Upper lobe of left lung (tissue), 6 donors: ENCODE measurements at regions not wholly inside any gene's neighbourhood (a gene's known extent, or its start where the extent isn't known, plus 50 kb on each side); places are given as distances from the start of the nearest gene placed in this dataset.
A peak's percentile ranks its signal among the peaks of the same experiment; 100 is the strongest.

Source experiments
- ATAC-seq, 2 donors: fragments of 200-7000 bp; cut with Tn5 transposase; one replicate each; pipeline ENCODE4 v1.9.1; 2022; ENCODE audit warnings: mild to moderate bottlenecking in 2 of 2, moderate library complexity in 2 of 2; ENCODE audit not compliant: low FRiP score in 2 of 2
- DNase-seq, 2 donors: peaks; one replicate each; pipeline ENCODE4 v3.0.0-alpha.2; 2019 to 2020
- H3K27ac ChIP-seq, 4 donors: fragments of 200-600 bp; sonication (generic); one replicate each; pipeline ENCODE4 v1.5.1; 2016 to 2019
- H3K27me3 ChIP-seq, 4 donors: fragments of 200-600 bp; sonication (generic); one replicate each; pipeline ENCODE4 v1.5.1; 2017 to 2019
- H3K36me3 ChIP-seq, 4 donors: fragments of 200-600 bp; sonication (generic); one replicate each; pipeline ENCODE4 v1.5.1; 2016 to 2019
- H3K4me1 ChIP-seq, 4 donors: fragments of 200-600 bp; sonication (generic); one replicate each; pipeline ENCODE4 v1.5.1; 2018 to 2019
- H3K4me3 ChIP-seq, 4 donors: fragments of 200-600 bp; sonication (generic); one replicate each; pipeline ENCODE4 v1.5.1; 2017 to 2019; ENCODE audit warnings: mild to moderate bottlenecking in 2 of 4, moderate library complexity in 1 of 4
- H3K9me3 ChIP-seq, 4 donors: fragments of 200-600 bp; sonication (generic); one replicate each; pipeline ENCODE4 v1.5.1; 2018 to 2019
- EP300 ChIP-seq, 4 donors: sonication (generic); formaldehyde crosslinking; IDR thresholded peaks; one replicate each; pipeline ENCODE4 v1.5.1; 2017; ENCODE audit warnings: antibody characterized with exemption in 4 of 4, control low read depth in 2 of 4
- POLR2A ChIP-seq, 4 donors: fragments of 450-650 bp; IDR thresholded peaks; one replicate each; pipeline ENCODE4 v1.5.1; 2016 to 2017; ENCODE audit warnings: antibody characterized with exemption in 4 of 4, mild to moderate bottlenecking in 2 of 4
- POLR2AphosphoS5 ChIP-seq, 2 donors: sonication (generic); formaldehyde crosslinking; IDR thresholded peaks; one replicate each; pipeline ENCODE4 v1.5.1; 2017; ENCODE audit warnings: antibody characterized with exemption in 2 of 2
- WGBS, 2 donors: methylation state at CpG; one replicate each; pipeline ENCODE4 v1.1.5; 2017 to 2018; 5-methylcytosine and 5-hydroxymethylcytosine counted together
- TF ChIP-seq, protein P1 (sequence below), 6 experiments: fragments of 450-650 bp in 4 of 6; fragments of 200-600 bp in 2 of 6; sonication (generic) in 2 of 6; IDR thresholded peaks; one replicate each; pipeline ENCODE4 v1.5.1; 2016 to 2019; ENCODE audit warnings: antibody characterized with exemption in 6 of 6
- donor health status: DM: no; HTN: no; CAD: no; lungs with moderate emphysema.
- donor health status: DM: no; HTN: yes; CAD: no; lungs with severe emphysema.

DNA sequence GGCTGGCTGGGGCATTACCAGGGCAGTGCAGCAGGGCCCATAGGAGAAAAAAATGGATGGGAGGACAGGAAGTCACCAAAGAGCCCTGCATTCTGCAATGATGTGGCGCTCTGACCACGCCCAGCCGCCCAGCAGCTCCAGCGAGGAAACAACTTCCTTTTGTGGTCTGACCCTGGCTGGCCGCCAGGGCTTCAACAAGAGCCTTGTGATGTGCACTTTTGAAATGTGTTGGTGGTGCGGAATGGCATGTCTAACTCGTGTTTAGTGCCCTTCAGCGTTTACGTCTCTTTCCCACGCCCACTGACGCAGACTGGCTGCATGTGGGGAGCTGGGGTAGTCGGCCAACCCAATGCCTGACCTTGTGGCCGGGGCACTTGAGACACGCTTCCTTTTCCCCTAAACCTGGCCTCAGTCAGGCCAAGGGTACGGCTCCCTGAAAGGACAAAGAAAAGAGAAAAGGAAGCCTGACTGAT is 81.9 kb upstream of the CTNNB1 start:
- H3K27me3 ChIP-seq, result no peaks in the 10 kb centered on the region
- 6% methylated on average over 15 of the region's 15 CpGs for WGBS, 2 donors
- H3K36me3 ChIP-seq, result no peaks in the 10 kb centered on the region
- TF ChIP-seq, protein P1, sequence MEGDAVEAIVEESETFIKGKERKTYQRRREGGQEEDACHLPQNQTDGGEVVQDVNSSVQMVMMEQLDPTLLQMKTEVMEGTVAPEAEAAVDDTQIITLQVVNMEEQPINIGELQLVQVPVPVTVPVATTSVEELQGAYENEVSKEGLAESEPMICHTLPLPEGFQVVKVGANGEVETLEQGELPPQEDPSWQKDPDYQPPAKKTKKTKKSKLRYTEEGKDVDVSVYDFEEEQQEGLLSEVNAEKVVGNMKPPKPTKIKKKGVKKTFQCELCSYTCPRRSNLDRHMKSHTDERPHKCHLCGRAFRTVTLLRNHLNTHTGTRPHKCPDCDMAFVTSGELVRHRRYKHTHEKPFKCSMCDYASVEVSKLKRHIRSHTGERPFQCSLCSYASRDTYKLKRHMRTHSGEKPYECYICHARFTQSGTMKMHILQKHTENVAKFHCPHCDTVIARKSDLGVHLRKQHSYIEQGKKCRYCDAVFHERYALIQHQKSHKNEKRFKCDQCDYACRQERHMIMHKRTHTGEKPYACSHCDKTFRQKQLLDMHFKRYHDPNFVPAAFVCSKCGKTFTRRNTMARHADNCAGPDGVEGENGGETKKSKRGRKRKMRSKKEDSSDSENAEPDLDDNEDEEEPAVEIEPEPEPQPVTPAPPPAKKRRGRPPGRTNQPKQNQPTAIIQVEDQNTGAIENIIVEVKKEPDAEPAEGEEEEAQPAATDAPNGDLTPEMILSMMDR (IDR thresholded peaks at IDR 0.05), result peak in 2 of 6 experiments; percentile 46 to 59
- TF ChIP-seq EP300 (IDR thresholded peaks at IDR 0.05) (peak in 3 of 4 donors; percentile 70 to 99 (median 91)), POLR2A (IDR thresholded peaks at IDR 0.05) (peak in 1 of 4 donors; percentile 64), POLR2AphosphoS5 (IDR thresholded peaks at IDR 0.05) (peak; percentile 87 to 93)
- ATAC-seq, result peak; percentile 92 to 93
- peak overlapping the region; percentile 42 to 73 (median 66) for H3K27ac ChIP-seq
- peak overlapping the region in 1 of 4 donors; percentile 18 for H3K4me3 ChIP-seq
- peaks cover 7 to 15% (median 13%) of the 10 kb centered on the region in 4 donors for H3K4me1 ChIP-seq
- no peaks in the 10 kb centered on the region for H3K9me3 ChIP-seq
- peak; percentile 91 to 97 for DNase-seq

DNA sequence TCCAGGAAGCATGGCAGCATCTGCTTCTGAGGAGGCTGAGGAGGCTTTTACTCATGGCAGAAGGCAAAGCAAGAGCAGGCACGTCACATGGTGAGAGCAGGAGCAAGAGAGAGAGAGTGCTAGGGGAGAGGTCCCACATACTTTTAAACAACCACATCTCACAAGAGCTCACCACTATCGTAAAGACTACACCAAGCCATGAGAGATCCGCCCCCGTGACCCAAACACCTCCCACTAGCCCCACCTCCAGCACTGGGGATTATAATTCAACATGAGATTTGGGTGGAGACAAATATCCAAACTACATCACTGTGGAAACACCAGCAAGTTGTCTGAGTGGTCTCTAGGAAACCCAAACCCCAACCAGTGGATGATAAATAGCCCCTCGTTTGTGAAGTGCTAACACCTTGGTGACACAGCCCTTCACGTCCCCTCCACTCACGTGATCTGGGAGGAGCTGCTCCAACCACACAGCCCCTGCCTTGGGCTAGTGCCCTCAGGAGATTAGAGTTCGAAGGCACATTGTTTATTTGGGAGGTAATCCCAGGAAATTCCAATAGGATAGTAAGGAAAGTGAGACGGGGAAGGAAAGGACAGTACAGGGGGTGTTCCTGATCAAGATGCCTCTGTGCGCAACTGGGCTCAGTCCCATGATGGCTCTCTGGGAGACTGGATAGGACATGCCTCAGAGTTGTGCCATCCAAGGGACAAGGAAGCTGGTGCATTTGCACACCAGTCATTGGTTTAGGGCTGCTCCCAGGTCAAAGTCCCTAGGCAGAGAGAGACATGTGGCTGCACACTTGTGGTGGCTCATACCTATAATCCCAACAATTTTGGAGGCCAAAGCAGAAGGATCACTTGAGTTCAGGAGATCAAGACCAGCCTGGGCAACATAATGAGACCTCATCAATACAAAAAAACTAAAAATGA is 80.6 kb upstream of the CTNNB1 start:
- 82 to 86% methylated on average over 10 of the region's 10 CpGs for WGBS, 2 donors
- Histone ChIP-seq H3K4me3 (no peak overlapping the region), H3K36me3 (no peaks in the 10 kb centered on the region)

DNA sequence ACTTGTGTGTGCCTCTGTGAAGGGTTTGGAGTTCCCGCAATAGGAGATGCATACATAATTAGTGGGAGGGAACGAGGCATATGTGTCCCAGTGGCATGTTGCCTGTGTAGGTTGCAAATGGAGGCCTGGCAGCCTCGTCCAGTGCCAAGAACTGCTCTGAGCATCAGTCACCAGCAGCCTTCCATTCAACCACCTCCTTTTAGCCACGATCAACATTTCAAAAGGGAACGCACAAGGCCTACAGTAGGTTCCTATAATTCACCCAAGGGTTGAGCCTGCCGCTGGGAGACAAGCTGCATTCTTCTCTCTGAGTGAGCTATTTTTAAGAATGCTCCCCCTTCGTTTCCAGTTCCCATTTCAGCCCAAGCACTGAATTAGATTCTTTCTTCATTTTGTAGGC is 78.8 kb upstream of the CTNNB1 start:
- ATAC-seq (no peak), DNase-seq (no peak)
- WGBS, 2 donors, result 73 to 78% methylated on average over 7 of the region's 7 CpGs
- Histone ChIP-seq H3K4me3 (no peak overlapping the region), H3K4me1 (peaks cover 7 to 15% (median 13%) of the 10 kb centered on the region in 4 donors), H3K9me3 (peaks cover 0 to 4% (median 1%) of the 10 kb centered on the region in 4 donors), H3K36me3 (no peaks in the 10 kb centered on the region), H3K27me3 (no peaks in the 10 kb centered on the region), H3K27ac (no peak overlapping the region)
- no peak for TF ChIP-seq POLR2AphosphoS5 (IDR thresholded peaks at IDR 0.05)
- no peak for TF ChIP-seq POLR2A (IDR thresholded peaks at IDR 0.05)
- TF ChIP-seq, protein P1 (IDR thresholded peaks at IDR 0.05), result no peak
- TF ChIP-seq EP300 (IDR thresholded peaks at IDR 0.05), result no peak

More for the DNA sequence above, 80.6 kb upstream of the CTNNB1 start:
- peaks cover 7 to 15% (median 13%) of the 10 kb centered on the region in 4 donors for H3K4me1 ChIP-seq
- no peak for ATAC-seq
- no peak for DNase-seq
- H3K27me3 ChIP-seq, result no peaks in the 10 kb centered on the region
- no peak overlapping the region for H3K27ac ChIP-seq
- TF ChIP-seq POLR2AphosphoS5 (IDR thresholded peaks at IDR 0.05) (no peak), POLR2A (IDR thresholded peaks at IDR 0.05) (no peak), EP300 (IDR thresholded peaks at IDR 0.05) (no peak)
- TF ChIP-seq, protein P1 (IDR thresholded peaks at IDR 0.05), result no peak
- no peaks in the 10 kb centered on the region for H3K9me3 ChIP-seq

DNA sequence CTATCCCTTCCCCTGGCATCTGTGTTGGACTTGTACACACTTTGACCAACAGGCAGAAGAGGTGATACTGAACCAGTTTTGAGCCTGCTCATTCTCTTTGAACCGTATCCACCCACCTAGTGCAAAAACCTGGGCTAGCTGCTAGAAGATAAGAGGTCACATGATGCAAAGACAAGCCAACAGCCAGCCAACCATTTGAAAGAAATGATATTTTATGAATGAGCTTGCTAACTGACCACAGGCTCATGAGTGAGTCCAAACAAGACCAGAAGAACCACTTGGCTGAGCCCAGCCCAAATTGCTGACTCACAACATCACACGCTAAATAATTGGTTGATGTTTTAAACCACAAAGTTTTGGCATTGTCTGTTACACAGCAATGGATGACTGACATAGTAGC is 74.0 kb upstream of the CTNNB1 start:
- 74 to 96% methylated on average over 2 of the region's 2 CpGs for WGBS, 2 donors
- H3K4me1 ChIP-seq, result no peaks in the 10 kb centered on the region
- H3K4me3 ChIP-seq, result no peak overlapping the region
- H3K9me3 ChIP-seq, result peaks cover 0 to 19% (median 8%) of the 10 kb centered on the region in 4 donors
- H3K27ac ChIP-seq, result no peak overlapping the region
- H3K27me3 ChIP-seq, result no peaks in the 10 kb centered on the region
- DNase-seq (no peak), ATAC-seq (no peak)
- no peaks in the 10 kb centered on the region for H3K36me3 ChIP-seq
- TF ChIP-seq EP300 (IDR thresholded peaks at IDR 0.05) (no peak), POLR2AphosphoS5 (IDR thresholded peaks at IDR 0.05) (no peak), POLR2A (IDR thresholded peaks at IDR 0.05) (no peak)
- TF ChIP-seq, protein P1 (IDR thresholded peaks at IDR 0.05), result no peak
